AG08395 (cell line): ENCODE measurements at regions not wholly inside any gene's neighbourhood (a gene's known extent, or its start where the extent isn't known, plus 50 kb on each side); places are given as distances from the start of the nearest gene placed in this dataset.

Experiments
- DNase-seq: peaks from one replicate; pipeline ENCODE4 v3.0.0; 2012; ENCODE audit warnings: mixed read lengths, low spot score

GRCh38 chr12:60872850-60873713 lies 1277.3 kb downstream of the SLC16A7 start:
- DNase-seq, result no peak

GRCh38 chr12:60874091-60874490 lies 1278.3 kb downstream of the SLC16A7 start:
- DNase-seq, result no peak

- DNase-seq, result no peak
These were observed 1325.1 kb downstream of the SLC16A7 start for GRCh38 chr12:60920841-60921495.

GRCh38 chr12:60921541-60921940 lies 1325.7 kb downstream of the SLC16A7 start:
- no peak for DNase-seq

GRCh38 chr12:60926256-60926655 lies 1330.4 kb downstream of the SLC16A7 start:
- no peak for DNase-seq

- DNase-seq, result no peak
These were observed 1330.1 kb upstream of the USP15 start for GRCh38 chr12:60930151-60930550.

- no peak for DNase-seq
These were observed 1324.0 kb upstream of the USP15 start for GRCh38 chr12:60935981-60936761.

GRCh38 chr12:60947533-60947932 lies 1312.7 kb upstream of the USP15 start:
- DNase-seq, result no peak

GRCh38 chr12:60967128-60967527 lies 1293.1 kb upstream of the USP15 start:
- DNase-seq, result no peak

GRCh38 chr12:60977966-60978365 lies 1282.2 kb upstream of the USP15 start:
- DNase-seq, result no peak

GRCh38 chr12:60980558-60980957 lies 1279.6 kb upstream of the USP15 start:
- DNase-seq, result no peak

- no peak for DNase-seq
These were observed 1278.7 kb upstream of the USP15 start for GRCh38 chr12:60981473-60981872.

- no peak for DNase-seq
These were observed 1268.1 kb upstream of the USP15 start for GRCh38 chr12:60992087-60992486.

GRCh38 chr12:60995256-60995825 lies 1264.9 kb upstream of the USP15 start:
- DNase-seq, result no peak

GRCh38 chr12:60997869-60998378 lies 1262.3 kb upstream of the USP15 start:
- no peak for DNase-seq

- no peak for DNase-seq
These were observed 1251.0 kb upstream of the USP15 start for GRCh38 chr12:61009192-61009591.

GRCh38 chr12:61011767-61012423 lies 1248.3 kb upstream of the USP15 start:
- no peak for DNase-seq

GRCh38 chr12:61018571-61018970 lies 1241.6 kb upstream of the USP15 start:
- no peak for DNase-seq

- no peak for DNase-seq
These were observed 1237.0 kb upstream of the USP15 start for GRCh38 chr12:61023231-61023630.

GRCh38 chr12:61029516-61029915 lies 1230.7 kb upstream of the USP15 start:
- no peak for DNase-seq

- DNase-seq, result no peak
These were observed 1222.4 kb upstream of the USP15 start for GRCh38 chr12:61037792-61038191.

- DNase-seq, result no peak
These were observed 1216.4 kb upstream of the USP15 start for GRCh38 chr12:61043838-61044237.
